NCI-H2081 treated with DMSO at 0.1 percent for 48 hours (cell line): ENCODE measurements at regions not wholly inside any gene's neighbourhood (a gene's known extent, or its start where the extent isn't known, plus 50 kb on each side); places are given as distances from the start of the nearest gene placed in this dataset.

Experiments used
- DNase-seq: peaks from one replicate; lab custom pipeline; 2025; lab: John Stamatoyannopoulos, UW

DNA sequence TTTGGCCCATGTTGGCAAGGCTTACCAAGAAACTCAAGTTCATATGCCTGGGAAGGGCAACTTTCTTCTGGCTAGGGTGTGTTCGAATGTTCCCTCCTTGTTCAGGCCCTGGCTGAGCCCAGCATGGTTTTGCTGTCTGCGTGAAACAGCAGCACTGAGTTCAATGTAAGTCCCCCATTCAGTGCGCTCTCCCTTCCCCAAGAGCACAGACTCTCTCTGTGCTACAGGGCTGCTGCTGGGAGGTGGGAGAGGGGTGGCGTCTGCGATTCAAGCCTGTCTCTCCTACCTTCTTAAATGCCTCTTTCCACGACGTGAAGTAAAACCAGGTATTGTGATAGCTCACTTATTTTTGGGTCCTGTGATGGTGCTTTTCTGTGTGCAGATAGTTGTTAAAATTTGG lies 289.3 kb upstream of the GOLIM4 start:
- no peak for DNase-seq

DNA sequence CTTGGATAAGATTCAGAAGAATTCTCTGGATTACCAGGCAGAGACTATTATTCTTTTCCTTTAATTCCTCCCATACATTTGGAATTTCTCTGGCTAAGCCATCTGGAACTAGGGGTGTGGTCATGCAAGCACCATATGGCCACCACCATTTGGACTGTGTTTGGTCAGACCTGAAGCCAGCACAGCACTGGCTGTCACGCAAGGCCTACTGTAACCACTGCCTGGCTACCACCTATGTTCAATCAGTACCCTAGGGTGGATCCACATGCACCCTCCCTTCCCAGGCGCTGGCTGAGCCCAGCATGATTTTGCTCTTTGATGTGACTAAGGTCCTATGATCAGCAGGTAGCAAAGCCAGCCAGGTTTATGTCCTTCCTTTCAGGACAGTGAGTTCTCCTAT lies 287.8 kb upstream of the GOLIM4 start:
- no peak for DNase-seq

DNA sequence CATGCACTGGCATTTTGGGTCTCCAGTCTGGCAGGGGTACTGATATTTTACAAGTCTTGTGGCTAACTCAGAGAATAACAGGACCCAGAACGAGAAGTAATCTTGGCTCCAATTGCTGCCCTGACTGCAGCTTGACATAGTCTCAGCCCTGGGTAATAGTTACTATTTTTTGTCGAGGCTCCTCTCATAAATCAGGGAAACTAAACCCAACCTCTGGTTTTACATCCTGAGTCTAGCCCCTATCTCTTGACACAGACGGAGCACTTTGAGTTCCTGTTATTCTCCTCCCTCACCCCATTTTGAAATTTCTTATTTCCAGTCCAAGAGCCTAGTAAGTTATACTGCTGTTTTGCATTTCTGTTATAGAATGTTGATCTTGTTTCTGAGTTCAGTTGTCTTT lies 276.1 kb upstream of the GOLIM4 start:
- no peak for DNase-seq

DNA sequence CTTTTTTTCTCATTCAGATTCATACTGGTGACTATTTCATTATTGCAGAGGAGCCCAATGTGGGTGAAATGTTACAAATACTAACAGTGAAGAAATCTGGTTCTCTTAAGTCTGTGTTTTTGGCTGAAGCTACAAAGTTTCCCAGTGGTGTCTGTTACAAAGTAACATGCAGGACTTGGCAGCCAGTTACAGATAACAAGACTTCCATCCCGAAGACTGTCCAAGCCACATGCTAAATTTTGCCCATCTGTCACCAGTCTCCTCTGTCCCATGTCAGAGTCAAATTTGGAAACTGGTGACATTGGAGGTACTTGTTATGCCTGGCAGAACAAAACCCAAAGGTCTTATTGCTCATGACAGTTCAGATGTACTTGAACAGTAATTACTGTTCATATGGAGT lies 269.2 kb upstream of the GOLIM4 start:
- DNase-seq = no peak

DNA sequence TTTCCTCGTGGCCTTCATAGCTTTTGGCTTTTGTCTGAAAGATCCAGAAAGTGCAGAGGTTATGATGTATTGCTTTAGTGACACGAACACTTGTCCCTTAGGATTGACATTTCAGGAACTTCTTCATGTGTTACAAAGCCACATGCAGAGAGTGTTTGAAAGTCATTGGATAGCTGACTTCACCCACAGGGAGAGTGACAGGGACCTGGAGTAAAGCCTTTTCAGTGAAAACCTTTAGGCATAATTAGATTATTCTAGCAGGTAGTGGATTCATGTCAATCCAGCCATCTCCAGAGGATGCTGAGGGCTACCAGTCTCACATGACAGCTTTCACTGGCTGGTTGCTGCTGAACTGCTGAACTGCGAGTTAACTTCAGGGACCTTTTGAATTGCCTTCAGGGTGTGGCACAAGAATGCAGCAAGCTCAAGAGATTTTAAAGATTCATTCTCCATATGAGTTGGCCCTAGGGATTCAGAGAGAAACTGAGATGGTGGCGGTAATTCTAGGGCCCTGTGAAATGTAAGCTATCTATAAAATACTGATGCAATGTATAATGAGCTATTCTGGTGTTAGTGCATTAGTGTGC lies 267.0 kb upstream of the GOLIM4 start:
- no peak for DNase-seq

DNA sequence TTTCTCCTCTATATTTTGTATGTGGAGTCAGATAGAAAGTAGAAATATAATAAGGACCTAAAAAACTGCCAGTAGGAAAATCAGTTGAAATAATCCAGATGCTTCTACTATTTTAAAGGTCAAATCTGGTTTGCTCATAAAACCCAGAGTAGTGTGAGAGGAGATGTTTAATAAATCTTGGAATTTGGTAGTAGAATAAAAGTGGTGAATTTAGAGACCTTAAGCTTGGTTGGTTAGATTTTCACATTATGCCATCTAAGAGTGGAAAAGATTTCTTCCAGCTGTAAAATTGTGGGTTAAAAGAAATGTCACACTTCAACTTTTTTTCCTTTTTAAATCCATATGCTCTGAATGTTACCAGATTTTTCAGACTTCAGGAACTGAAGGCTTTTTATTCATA lies 266.4 kb upstream of the GOLIM4 start:
- DNase-seq = no peak

DNA sequence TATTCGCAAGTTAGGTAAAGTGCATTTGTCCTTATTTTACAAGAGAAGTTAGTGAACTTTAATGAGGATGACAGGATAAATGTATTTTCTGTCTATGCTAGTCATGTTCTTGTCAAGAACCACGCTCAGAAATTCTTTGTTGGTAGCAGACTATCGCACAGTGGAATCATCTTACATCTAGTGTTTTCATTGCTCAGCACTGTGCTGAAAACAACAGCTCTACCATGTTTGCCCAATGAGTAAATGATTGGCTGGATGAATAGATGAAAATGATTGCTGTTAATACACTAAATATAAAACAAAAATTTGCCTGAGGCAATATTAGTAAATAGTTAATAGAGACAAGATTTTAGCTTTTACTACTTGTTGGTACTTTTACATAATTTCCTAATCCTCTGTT lies 265.3 kb upstream of the GOLIM4 start:
- DNase-seq = no peak

DNA sequence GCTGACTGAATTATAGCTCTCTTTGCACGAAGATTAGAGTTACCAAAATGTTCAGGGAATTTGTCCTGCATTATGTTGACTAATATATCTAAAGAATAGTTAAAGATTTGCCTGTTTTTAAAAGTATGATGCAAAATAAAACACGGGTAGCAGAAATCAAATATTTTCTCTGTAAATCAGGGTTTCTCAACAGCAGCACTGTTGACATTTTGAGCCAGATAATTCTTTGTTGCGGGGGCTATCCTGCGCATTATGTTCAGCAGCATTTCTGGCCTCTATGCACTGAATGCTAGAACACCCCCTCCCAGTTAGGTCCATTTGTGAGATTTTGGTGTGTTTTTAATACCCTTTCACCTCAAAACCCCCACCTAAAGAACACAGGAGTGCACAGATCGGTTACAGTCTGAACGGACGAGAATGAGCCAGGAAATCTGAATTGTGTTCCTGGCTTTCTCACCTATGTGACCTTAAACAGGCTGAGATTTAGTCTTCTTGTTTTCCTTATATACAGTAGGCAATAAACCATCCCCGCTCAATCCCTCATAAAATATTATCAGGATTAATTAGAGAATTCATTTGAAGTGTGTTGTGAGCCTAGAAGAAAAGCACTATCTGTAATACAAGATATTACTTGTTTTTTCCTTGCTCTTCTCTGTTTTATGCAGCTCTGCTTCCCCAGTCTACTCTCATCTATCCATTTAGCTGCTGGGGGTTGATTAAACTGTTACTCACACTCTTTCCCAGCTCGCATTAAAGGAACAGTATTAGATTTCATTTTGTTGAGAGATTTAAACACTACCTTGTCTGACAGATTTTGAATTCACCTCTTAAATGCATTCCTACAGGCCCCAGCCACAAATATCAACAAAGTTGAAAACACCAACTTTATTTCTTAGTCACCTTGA lies 247.5 kb upstream of the GOLIM4 start:
- DNase-seq = no peak

DNA sequence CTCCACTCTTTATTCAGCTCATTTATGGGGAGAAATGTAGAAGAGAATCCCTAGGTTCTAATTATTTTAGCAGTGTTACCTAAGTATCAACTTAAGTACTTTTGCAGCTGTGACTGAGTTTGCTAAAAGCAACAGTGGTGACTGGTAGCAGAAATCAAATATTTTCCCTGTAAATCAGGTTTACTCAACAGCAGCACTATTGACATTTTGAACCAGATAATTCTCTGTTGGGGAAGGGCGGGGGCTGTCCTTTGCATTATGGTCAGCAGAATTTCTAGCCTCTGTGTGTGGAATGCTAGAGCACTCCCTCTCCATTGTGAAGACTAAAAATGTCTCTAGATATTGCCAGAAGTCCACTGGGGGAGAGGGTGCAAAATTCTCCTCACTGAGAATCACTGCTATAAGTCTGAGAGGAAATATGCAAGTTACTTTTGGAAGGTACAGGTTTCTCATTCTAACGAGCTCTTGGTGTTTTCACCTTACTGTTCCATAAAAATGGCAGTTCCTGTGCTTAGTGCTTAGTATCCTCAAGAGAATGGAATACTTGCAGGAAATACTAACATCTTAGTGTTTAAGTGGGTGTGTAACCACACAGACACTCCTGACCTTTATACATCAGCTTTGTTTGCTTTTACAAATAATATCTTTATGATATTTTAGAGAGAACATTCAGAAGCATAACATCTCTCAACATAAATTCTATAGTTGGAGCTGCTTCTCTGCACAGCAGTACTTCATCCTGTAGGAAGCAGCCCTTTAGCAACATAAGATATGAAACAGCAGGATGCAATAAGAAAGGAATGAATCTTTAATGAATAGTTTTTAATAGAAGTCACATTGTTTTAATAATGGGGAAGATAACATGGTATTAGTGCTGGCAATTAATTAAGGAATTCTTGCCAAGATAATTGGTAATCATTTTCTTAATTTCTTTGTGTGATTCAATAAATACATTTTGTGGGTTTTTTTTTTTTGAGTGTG lies 246.5 kb upstream of the GOLIM4 start:
- no peak for DNase-seq

DNA sequence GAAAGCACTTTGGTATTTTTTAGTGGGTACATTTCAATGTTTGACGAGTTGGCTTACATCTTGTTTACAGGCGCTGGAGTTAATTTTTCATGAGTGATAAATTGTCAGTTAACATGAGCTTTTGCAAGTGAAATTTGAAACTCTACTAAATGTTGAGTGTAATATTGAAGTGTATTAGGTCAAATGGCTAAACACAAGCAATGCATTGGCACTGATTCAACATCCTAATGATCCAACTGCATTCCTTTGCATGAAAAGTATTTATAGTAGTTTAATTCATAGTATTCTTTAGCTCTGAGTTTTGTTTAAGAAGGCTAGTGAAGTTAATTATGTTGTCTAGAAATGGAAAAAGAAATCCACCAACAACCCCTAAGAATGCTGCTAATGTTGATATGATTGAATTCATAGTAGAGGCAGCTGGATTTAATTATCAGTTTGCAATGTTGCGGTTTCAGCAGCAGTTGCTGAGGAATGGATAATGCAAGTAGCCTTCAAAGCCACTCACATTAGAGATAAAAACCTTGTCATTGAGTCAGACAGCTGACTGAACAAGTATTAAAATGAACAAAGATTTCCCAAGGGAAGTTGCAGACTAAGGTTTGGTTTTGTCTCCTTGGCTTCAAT lies 245.6 kb upstream of the GOLIM4 start:
- no peak for DNase-seq

DNA sequence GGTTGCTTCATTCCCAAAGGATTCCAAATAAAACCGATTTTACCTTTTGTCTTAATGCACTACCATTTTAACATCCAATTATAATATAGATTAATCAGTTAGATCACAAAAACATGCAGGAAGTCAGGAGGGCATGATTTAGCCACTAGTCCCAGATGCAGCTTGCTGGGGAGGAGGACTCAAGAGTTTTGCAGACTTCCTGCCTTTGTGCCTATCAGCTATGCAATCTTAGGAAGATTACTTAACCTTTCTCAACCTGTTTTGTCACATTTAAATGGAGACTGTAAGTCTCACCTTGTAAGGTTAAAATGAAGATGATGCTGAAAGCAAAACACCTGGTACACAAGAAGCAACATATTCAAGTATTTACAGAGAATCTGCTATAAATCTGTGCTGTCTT lies 242.4 kb upstream of the GOLIM4 start:
- no peak for DNase-seq

DNA sequence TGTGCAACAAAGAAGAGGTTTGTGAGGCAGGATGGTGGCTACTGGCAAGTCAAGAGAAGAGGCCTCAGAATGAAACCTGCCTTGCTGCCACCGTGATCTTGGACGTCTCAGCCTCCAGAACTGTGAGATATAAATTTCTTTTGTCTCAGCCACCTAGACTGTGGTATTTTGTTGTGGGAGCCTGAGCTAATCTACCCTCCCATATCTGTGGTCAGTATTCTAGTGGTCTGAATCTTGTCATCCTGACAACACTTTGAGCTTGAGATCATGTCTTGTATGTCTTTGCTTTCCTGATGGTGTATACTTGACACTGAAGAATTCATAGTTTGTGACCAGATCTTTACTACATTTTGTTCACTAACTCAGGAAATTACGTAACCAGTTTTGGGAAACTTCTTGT lies 240.6 kb upstream of the GOLIM4 start:
- no peak for DNase-seq

DNA sequence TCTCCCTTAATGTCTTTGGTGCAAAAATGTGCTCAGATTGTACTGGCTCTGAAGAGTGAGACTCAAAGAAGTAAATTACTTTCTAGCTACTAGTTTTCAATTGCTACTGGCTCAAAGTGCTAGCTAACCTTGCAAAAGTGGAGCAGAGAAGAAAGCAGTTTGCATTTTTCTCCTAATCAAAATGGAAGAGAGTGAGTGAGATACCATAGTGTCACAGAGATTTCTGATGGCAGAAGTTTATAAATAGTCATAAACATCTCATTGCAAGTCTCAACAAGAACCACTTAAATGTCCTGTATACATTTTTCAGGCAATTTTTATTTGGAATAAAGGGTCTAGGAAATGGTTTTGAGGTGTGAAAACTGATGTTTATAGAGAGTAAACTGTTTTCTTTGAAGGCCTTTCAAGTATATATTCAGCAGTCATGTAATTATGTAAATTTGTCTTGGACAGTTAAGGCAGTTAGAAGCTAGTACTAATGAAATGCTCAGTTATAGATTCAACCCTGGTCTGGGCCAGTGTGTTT lies 237.7 kb upstream of the GOLIM4 start:
- DNase-seq = no peak

DNA sequence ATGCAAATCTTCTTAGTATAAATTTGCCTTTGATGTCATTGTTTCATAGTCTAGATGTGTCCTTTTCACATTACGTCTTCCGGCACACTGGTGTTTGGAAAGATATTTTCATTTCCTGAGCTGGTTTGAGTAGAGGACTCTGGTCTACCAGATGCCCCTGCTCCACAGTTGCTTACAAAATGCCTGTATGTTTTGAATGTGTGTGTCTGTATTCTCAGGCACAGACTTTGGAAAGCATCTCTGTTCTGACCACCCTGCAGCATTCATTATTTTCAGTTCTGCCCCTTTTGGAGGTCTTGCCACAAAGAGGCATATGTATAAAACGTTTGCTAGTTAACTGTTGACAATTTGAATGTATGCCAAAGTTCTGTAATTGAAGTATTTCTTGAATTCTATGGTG lies 236.0 kb upstream of the GOLIM4 start:
- DNase-seq = no peak

DNA sequence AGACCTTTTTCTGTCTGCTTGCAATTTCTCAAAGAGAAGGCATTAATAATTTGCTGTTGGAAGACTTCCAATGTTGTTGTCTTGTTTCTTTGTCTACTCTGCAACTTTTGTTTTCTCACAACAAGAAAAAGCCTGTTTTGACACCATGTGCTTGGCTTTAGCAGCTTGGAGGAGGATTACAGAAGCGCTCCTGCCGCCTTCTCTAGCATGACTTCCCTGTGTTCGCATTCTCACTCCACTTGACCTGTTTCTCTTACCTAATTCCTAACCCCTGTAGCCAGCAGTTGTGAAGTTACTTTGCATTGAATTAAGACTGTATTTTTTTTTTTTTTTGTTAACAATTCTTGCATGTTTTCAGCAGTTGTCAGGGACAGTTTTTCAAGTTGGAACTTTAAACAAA lies 235.3 kb upstream of the GOLIM4 start:
- DNase-seq = no peak

DNA sequence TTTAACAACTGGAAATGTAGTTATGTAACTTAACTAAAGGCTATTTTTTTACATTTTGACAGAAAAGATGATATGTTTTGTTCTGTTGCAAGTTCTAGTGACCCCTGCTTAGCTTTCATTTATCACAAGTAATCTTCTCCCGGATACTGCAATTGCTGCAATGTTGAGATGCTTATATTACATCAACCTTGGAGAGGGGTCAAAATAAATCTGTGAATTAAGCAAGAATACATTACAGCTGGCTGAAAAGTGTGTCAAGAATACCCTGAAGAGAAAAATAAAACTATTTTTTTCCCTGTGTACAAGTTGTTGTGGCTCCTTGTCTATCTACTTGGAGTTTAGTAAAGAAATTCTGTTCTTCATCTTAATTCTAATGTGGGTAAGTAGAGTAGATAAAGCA lies 232.1 kb upstream of the GOLIM4 start:
- no peak for DNase-seq

DNA sequence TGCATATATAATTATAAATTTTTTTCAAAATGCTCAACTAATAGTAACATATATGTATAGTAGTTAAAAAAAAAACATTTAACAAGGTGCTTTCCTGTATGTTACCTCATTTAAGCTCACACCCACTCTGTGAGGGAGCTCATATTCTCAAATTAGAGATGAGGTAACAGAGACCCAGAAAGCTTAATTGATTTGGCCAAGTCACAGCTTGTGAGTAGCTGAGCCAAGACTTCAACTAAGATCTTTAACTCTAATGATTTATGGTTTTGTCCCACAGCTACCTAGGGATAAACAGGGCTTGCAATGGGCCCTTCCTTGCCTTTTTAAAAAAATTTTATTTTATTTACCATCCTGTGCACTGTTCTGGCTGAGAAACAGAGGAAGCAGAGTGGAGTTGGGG lies 230.0 kb upstream of the GOLIM4 start:
- no peak for DNase-seq

DNA sequence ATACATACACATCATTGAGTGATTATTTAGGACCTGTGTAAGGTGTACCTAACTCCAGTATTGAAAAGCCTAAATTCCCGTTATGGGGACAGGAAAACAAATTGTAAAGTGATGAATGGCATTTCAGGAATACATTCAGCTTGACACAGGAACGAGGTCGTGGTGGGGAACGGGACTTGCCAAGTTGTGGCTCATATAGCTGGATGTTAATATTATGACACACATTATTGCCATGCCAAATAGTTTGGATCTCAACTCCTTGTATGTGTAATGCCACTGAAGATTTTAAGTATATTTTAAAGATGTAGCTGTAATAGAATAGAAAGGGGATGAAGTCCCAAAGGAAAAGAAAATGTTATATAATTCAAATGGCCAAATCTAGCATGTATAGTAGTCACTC lies 227.2 kb upstream of the GOLIM4 start:
- DNase-seq = no peak

DNA sequence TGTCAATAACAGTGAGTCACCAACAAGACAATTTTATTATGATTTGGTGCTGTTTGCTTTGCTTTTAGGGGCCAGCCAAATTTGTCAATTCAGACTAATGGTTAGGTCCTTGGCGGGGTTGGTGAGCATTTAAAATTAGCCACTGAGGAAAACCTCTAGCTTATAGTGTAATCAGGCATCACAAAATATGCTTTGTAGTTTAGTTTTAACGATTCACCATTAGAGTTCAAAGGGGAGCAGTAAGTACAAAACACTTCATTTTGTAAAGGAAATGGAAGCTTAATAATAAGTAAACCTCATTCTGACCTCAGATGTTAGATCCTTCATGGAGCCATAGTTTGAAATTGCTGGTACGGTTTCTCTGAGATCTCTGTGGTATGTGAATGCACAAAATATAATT lies 218.4 kb upstream of the GOLIM4 start:
- no peak for DNase-seq

DNA sequence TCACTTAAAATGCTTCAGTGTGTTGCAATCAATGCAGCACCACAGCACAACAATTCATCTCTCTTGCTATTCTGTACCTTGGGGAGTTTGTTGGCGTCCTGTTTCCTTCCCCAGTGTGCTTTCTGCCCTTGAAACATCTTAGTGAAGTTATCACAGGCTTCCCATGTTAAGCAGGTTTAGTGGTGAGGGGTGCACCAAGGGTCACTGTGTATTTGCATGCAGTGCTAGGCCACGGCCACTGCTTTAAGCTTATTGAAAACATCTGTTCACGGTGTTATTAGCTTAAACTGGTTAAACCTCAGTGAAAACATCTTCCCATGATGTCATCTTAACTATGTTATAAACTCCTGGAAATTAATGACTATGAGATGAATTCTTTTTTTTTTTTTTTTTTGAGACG lies 217.3 kb upstream of the GOLIM4 start:
- DNase-seq = no peak

DNA sequence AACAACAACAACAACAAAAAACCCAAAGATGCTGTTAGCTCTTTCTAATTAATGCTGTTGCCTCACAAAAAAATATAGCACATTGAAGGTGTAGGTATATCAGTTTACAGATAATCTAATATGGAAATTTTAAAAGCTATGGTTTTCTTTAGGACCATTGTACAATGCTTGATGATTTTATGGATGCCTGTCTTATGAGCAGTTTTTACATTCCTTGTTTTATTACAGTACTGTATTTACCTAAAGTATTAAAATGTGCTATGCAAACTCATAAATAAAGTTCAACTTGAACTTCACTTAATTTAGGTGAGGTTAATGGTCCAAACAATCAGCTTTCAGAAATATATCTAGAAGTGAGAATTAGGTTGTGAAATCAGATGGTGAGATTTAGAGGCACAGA lies 212.2 kb upstream of the GOLIM4 start:
- no peak for DNase-seq

DNA sequence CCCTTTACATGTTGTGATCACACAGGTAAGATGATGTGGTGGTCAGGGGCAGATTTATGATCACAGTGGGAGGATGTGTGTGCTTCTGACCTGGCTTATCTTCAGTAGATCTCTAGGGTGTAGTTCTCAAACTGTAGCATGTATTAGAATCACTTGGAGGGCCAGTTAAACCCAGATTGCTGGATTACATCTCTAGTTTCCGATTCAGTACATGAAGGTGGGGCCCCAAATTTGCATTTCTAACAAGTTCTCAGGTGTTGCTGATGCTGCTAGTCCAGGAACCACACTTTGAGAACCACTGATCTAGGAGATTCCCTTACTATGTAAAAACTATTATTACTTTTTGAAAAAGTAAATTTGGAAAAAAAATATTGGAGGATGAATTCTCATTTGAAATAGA lies 199.3 kb upstream of the GOLIM4 start:
- DNase-seq = no peak
